ENCODE measurements at regions not wholly inside any gene's neighbourhood (a gene's known extent, or its start where the extent isn't known, plus 50 kb on each side); places are given as distances from the start of the nearest gene placed in this dataset.
"Not testable (repeated sequence)": the region's sequence is repeated elsewhere in the genome, so short reads cannot be mapped to it uniquely, and the experiment has no call there.

DNA sequence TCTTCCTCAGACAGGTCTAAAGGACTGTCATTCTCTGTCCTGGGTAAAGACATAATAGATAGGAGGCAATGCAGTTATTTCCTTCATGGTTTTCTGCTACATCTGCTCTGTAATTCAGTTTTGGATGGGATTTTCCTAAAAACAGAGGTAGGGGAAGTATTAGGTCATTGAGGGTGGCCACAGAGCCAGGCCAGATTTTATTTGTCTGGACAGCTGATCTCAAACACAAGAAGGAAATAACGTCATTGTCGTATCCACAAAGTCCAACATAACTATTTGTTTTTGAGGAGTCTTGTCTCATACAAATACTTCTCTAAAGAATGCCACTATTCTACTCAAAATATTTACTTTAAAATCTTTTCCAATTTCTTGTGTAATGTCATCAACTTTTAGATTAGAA lies 154.8 kb upstream of the MAP2 start:
- TF ChIP-seq, protein P1, sequence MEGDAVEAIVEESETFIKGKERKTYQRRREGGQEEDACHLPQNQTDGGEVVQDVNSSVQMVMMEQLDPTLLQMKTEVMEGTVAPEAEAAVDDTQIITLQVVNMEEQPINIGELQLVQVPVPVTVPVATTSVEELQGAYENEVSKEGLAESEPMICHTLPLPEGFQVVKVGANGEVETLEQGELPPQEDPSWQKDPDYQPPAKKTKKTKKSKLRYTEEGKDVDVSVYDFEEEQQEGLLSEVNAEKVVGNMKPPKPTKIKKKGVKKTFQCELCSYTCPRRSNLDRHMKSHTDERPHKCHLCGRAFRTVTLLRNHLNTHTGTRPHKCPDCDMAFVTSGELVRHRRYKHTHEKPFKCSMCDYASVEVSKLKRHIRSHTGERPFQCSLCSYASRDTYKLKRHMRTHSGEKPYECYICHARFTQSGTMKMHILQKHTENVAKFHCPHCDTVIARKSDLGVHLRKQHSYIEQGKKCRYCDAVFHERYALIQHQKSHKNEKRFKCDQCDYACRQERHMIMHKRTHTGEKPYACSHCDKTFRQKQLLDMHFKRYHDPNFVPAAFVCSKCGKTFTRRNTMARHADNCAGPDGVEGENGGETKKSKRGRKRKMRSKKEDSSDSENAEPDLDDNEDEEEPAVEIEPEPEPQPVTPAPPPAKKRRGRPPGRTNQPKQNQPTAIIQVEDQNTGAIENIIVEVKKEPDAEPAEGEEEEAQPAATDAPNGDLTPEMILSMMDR (IDR thresholded peaks at IDR 0.05) = no peak
- H3K27ac ChIP-seq = no peak overlapping the region
- no peak overlapping the region for H3K4me3 ChIP-seq
- DNase-seq (ENCODE audit: low spot score) = no peak

DNA sequence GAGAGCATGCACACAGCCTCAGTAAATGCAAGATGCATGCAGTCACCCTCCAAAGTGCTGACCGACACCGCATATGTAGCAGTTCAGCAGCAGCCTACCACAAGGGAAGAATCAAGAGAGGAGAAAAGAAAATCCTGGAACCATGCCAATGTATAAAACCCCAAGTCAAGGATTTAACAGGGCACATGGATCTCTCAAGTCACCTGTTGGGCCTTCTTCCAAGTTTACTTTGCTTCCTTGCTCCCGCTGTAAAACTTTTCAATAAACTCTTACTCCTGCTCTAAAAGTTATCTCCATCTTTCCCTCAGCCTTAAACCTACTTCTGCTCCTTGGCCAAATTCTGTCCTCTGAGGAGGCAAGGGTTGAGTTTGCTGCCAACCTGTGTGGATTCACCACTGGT lies 147.8 kb upstream of the MAP2 start:
- Histone ChIP-seq H3K27ac (no peak overlapping the region), H3K4me3 (no peak overlapping the region)
- DNase-seq (ENCODE audit: low spot score) = no peak
- TF ChIP-seq, protein P1 (IDR thresholded peaks at IDR 0.05) = no peak

DNA sequence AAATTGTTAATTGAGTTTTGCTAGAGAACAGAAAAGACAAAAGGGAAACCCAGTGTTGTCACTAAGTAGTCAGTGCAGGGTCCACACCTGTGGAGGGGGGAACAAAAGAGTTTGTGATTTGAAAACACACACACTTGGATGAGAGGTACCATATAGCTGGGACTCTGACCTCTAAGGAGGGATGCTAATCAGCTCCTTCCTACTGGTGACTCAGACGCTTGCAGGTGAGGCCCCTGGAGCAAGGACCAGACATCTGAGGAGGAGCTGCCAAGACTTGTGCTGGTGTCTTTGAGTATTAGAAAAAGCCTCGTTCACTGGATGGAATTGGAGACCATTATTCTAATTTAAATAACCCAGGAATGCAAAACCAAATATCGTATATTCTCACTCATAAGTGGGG lies 146.4 kb upstream of the MAP2 start:
- TF ChIP-seq, protein P1 (IDR thresholded peaks at IDR 0.05) = no peak
- no peak overlapping the region for H3K4me3 ChIP-seq
- no peak for DNase-seq (ENCODE audit: low spot score)
- no peak overlapping the region for H3K27ac ChIP-seq

DNA sequence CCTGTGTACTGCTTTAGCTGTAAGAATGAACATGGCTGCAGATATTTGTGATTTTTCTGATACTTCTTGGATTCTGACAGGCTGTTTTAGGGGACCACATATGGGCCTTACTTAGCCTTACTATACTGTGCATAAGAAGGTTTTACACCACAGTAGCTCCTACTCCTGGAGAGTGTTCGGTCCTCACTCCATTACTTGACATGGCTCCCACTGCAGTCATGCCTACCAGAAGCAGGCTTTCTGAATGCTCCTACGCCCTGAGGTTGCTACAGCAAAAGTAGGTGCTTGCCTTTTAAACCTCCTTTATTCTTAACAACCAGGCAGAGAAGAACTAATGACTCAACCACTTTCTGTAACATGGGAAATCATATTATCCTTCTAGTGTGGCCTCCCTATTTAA lies 125.2 kb upstream of the MAP2 start:
- DNase-seq (ENCODE audit: low spot score) = no peak
- H3K27ac ChIP-seq = no peak overlapping the region
- TF ChIP-seq, protein P1 (IDR thresholded peaks at IDR 0.05) = no peak
- H3K4me3 ChIP-seq = no peak overlapping the region

DNA sequence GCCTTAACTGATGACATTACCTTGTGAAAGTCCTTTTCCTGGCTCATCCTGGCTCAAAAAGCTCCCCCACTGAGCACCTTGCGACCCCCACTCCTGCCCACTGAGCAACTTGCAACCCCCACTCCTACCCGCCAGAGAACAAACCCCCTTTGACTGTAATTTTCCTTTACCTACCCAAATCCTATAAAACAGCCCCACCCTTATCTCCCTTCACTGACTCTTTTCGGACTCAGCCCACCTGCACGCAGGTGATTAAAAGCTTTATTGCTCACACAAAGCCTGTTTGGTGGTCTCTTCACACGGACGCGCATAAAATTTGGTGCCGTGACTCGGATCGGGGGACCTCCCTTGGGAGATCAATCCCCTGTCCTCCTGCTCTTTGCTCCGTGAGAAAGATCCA lies 124.4 kb upstream of the MAP2 start:
- H3K27ac ChIP-seq; H3K4me3 ChIP-seq; DNase-seq (ENCODE audit: low spot score): not testable (repeated sequence)

DNA sequence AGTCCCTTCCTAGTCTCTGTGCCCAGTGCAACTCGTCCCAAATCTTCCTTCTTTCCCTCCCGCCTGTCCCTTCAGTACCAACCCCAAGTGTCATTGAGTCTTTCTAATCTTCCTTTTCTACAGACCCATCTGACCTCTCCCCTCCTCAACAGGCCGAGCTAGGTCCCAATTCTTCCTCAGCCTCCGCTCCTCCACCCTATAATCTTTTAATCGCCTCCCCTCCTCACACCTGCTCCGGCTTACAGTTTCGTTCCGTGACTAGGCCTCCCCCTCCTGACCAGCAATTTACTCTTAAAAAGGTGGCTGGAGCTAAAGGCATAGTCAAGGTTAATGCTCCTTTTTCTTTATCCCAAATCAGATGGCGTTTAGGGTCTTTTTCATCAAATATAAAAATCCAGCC lies 123.1 kb upstream of the MAP2 start:
- H3K4me3 ChIP-seq; DNase-seq (ENCODE audit: low spot score); H3K27ac ChIP-seq: not testable (repeated sequence)

DNA sequence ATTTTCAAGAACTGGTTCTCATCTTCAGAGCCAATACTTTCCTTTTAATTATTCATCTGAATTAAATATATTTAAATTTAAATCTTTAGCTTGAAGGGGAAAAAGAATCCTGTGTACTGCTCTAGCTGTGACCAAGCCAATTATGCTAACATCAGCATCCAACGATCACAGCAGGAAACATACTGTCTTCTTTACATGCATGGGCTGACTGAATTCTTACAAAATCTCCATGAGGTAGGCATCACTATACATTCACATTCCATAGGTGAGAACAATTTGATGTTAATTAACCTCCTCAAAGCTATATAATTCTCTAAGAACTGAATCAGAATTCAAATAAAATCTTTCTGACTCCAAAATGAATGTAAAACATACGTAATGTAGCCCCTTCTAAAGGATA lies 118.8 kb upstream of the MAP2 start:
- no peak for DNase-seq (ENCODE audit: low spot score)
- TF ChIP-seq, protein P1 (IDR thresholded peaks at IDR 0.05) = no peak

DNA sequence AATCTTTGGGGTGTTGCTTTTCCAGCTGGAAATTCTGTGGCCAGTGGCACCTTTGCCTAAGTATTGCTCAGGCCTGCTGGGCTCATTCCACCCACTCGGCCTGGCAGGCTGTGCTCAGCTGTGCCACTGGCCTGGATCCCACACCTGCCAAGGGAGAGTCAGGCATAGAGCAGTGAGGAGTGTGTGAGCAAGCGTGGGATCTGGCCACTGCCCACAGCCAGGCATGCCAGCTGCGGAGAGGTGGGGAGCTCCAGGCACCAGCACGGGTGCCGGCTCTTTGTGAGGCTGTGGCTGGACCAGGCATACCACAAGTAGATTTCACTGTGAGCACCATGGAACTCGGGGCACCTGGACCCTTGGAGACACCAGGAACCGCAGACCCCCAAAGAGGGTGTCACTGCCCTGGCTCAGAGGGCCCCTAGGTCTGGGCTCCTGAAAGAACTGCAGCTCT lies 118.1 kb upstream of the MAP2 start:
- no peak for DNase-seq (ENCODE audit: low spot score)
- Histone ChIP-seq H3K4me3 (no peak overlapping the region), H3K27ac (no peak overlapping the region)
- TF ChIP-seq, protein P1 (IDR thresholded peaks at IDR 0.05) = no peak

More for the DNA sequence above, 118.8 kb upstream of the MAP2 start:
- H3K27ac ChIP-seq = no peak overlapping the region
- H3K4me3 ChIP-seq = no peak overlapping the region
